H1 (cell line): ENCODE measurements at regions not wholly inside any gene's neighbourhood (a gene's known extent, or its start where the extent isn't known, plus 50 kb on each side); places are given as distances from the start of the nearest gene placed in this dataset.

Experiments
- BCL11A ChIP-seq, 2 experiments: IDR thresholded peaks; one replicate each; pipeline ENCODE4 v1.6.1; 2011; ENCODE audit warnings: low read depth in 2 of 2, low read length in 2 of 2, mild to moderate bottlenecking in 2 of 2
- GABPA ChIP-seq: IDR thresholded peaks from 2 replicates; pipeline ENCODE4 v1.6.1; 2011; ENCODE audit warnings: mild to moderate bottlenecking, low read length, moderate library complexity, borderline replicate concordance; ENCODE audit not compliant: insufficient read depth
- JUND ChIP-seq: IDR thresholded peaks from 2 replicates; pipeline ENCODE4 v1.6.1; 2011; ENCODE audit warnings: mild to moderate bottlenecking, improper control_type of control experiment, low read length
- POLR2A ChIP-seq, 2 experiments: IDR thresholded peaks; 1 replicate in 1 of 2; 2 replicates in 1 of 2; pipeline ENCODE4 v1.6.1; 2011; ENCODE audit warnings: low read depth in 2 of 2, low read length in 2 of 2, mild to moderate bottlenecking in 2 of 2; ENCODE audit errors: control extremely low read depth in 1 of 2
- POLR2AphosphoS5 ChIP-seq: IDR thresholded peaks from 2 replicates; pipeline ENCODE4 v1.6.1; 2011; ENCODE audit warnings: low read depth, low read length
- SIRT6 ChIP-seq: IDR thresholded peaks from one replicate; pipeline ENCODE4 v1.7.1; 2012; ENCODE audit warnings: low read length, inconsistent platforms
- YY1 ChIP-seq: IDR thresholded peaks from 2 replicates; pipeline ENCODE4 v1.6.1; 2011; ENCODE audit warnings: low read depth, mild to moderate bottlenecking, low read length
- TF ChIP-seq, protein P1 (sequence below), 3 experiments: IDR thresholded peaks; 1 replicate in 2 of 3; 2 replicates in 1 of 3; pipeline versions ENCODE4 v1.5.1 to v1.6.1; 2011; ENCODE audit warnings: low read length in 3 of 3, mild to moderate bottlenecking in 3 of 3, inconsistent platforms in 2 of 3, low read depth in 1 of 3, moderate library complexity in 1 of 3; ENCODE audit not compliant: insufficient read depth in 1 of 3; ENCODE audit errors: control extremely low read depth in 1 of 3

DNA sequence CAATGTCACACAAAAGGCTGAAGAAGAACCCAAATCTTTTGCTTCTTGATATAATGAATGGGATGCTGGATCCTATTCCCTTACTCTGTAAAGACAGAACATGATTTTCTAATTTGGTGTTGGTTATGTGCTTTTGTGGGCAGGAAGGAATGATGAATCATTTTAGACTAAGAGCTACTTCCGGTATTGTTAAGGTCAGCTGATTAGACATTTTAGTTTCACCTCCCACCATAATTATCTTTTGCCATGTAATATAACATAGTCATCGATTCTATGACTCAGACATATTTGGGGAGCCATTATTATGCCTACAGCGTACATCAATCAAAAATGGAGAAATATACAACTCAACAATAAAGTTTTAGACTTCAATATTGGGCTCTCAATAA is 265.3 kb downstream of the ZNF674 start:
- TF ChIP-seq, protein P1, sequence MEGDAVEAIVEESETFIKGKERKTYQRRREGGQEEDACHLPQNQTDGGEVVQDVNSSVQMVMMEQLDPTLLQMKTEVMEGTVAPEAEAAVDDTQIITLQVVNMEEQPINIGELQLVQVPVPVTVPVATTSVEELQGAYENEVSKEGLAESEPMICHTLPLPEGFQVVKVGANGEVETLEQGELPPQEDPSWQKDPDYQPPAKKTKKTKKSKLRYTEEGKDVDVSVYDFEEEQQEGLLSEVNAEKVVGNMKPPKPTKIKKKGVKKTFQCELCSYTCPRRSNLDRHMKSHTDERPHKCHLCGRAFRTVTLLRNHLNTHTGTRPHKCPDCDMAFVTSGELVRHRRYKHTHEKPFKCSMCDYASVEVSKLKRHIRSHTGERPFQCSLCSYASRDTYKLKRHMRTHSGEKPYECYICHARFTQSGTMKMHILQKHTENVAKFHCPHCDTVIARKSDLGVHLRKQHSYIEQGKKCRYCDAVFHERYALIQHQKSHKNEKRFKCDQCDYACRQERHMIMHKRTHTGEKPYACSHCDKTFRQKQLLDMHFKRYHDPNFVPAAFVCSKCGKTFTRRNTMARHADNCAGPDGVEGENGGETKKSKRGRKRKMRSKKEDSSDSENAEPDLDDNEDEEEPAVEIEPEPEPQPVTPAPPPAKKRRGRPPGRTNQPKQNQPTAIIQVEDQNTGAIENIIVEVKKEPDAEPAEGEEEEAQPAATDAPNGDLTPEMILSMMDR (IDR thresholded peaks at IDR 0.05; ENCODE audit: control extremely low read depth in 1 of 3, insufficient read depth in 1 of 3, low read depth in 1 of 3, low read length in 3 of 3): no peak
- TF ChIP-seq SIRT6: no peak
- TF ChIP-seq BCL11A (IDR thresholded peaks at IDR 0.05; ENCODE audit: low read depth in 2 of 2, low read length in 2 of 2): no peak
- TF ChIP-seq POLR2A (IDR thresholded peaks at IDR 0.05; ENCODE audit: control extremely low read depth in 1 of 2, low read depth in 2 of 2, low read length in 2 of 2): no peak
- no peak for TF ChIP-seq YY1
- no peak for TF ChIP-seq JUND
- TF ChIP-seq GABPA: no peak
- TF ChIP-seq POLR2AphosphoS5: no peak
